Upper lobe of right lung (tissue), 1 donor: ENCODE measurements at regions not wholly inside any gene's neighbourhood (a gene's known extent, or its start where the extent isn't known, plus 50 kb on each side); places are given as distances from the start of the nearest gene placed in this dataset.

ENCODE experiments used
- ATAC-seq: fragments of 200-7000 bp; cut with Tn5 transposase; one replicate; pipeline ENCODE4 v1.9.1; 2020; ENCODE audit warnings: mild to moderate bottlenecking, moderate library complexity
- DNase-seq: peaks from one replicate; pipeline ENCODE4 v3.0.0-alpha.2; 2020
- H3K27ac ChIP-seq: fragments of 200-600 bp; one replicate; pipeline ENCODE4 v1.8.0; 2022
- H3K27me3 ChIP-seq: fragments of 200-600 bp; one replicate; pipeline ENCODE4 v1.8.0; 2022; ENCODE audit warnings: mild to moderate bottlenecking
- H3K36me3 ChIP-seq: fragments of 200-600 bp; one replicate; pipeline ENCODE4 v1.8.0; 2022
- H3K4me1 ChIP-seq: fragments of 200-600 bp; one replicate; pipeline ENCODE4 v1.8.0; 2022
- H3K4me3 ChIP-seq: fragments of 200-600 bp; one replicate; pipeline ENCODE4 v1.8.0; 2022; ENCODE audit warnings: mild to moderate bottlenecking
- H3K9me3 ChIP-seq: fragments of 200-600 bp; one replicate; pipeline ENCODE4 v1.8.0; 2022
- CTCF ChIP-seq: fragments of 200-600 bp; IDR thresholded peaks from one replicate; pipeline ENCODE4 v1.8.0; 2022; ENCODE audit warnings: antibody characterized with exemption
- intact Hi-C: fragments of 100-400 bp; cut with DNase I; formaldehyde crosslinking; loops from one replicate; pipeline ENCODE4 v1.11.0; 2022
- donor health status: DM: no; HTN: yes; CAD: no; lungs with severe emphysema.

- H3K9me3 ChIP-seq, result no peaks in the 10 kb centered on the region
- TF ChIP-seq CTCF, result no peak
- H3K27me3 ChIP-seq, result no peaks in the 10 kb centered on the region
- intact Hi-C loops, result no loop called here
- no peaks in the 10 kb centered on the region for H3K4me1 ChIP-seq
- no peaks in the 10 kb centered on the region for H3K36me3 ChIP-seq
- ATAC-seq (no peak), DNase-seq (no peak)
- no peak overlapping the region for H3K4me3 ChIP-seq
- no peak overlapping the region for H3K27ac ChIP-seq
Observed at GRCh38 chr5:131019601-131020315, 145.3 kb downstream of the HINT1 start.

- ATAC-seq (no peak), DNase-seq (no peak)
- intact Hi-C loops, result no loop called here
- H3K4me1 ChIP-seq, result no peaks in the 10 kb centered on the region
- H3K36me3 ChIP-seq, result no peaks in the 10 kb centered on the region
- no peak for TF ChIP-seq CTCF
- no peaks in the 10 kb centered on the region for H3K27me3 ChIP-seq
- no peaks in the 10 kb centered on the region for H3K9me3 ChIP-seq
- no peak overlapping the region for H3K27ac ChIP-seq
- no peak overlapping the region for H3K4me3 ChIP-seq
Observed at GRCh38 chr5:131019111-131019510, 145.9 kb downstream of the HINT1 start.

GRCh38 chr5:131008329-131008728 is 156.7 kb downstream of the HINT1 start:
- no peaks in the 10 kb centered on the region for H3K9me3 ChIP-seq
- H3K36me3 ChIP-seq, result no peaks in the 10 kb centered on the region
- DNase-seq (no peak), ATAC-seq (no peak)
- no peak overlapping the region for H3K27ac ChIP-seq
- no peak for TF ChIP-seq CTCF
- intact Hi-C loops, result no loop called here
- H3K4me3 ChIP-seq, result no peak overlapping the region
- no peaks in the 10 kb centered on the region for H3K4me1 ChIP-seq
- H3K27me3 ChIP-seq, result no peaks in the 10 kb centered on the region

GRCh38 chr5:131005963-131006684 is 158.9 kb downstream of the HINT1 start:
- ATAC-seq, result no peak
- Histone ChIP-seq H3K27ac (no peak overlapping the region), H3K4me1 (no peaks in the 10 kb centered on the region), H3K9me3 (no peaks in the 10 kb centered on the region), H3K4me3 (no peak overlapping the region), H3K27me3 (no peaks in the 10 kb centered on the region), H3K36me3 (no peaks in the 10 kb centered on the region)
- DNase-seq, result no peak
- no peak for TF ChIP-seq CTCF
- intact Hi-C loops, result no loop called here

GRCh38 chr5:131001507-131001906 is 163.5 kb downstream of the HINT1 start:
- Histone ChIP-seq H3K27me3 (no peaks in the 10 kb centered on the region), H3K9me3 (no peaks in the 10 kb centered on the region), H3K4me1 (no peaks in the 10 kb centered on the region), H3K36me3 (no peaks in the 10 kb centered on the region), H3K27ac (no peak overlapping the region), H3K4me3 (no peak overlapping the region)
- no peak for TF ChIP-seq CTCF
- intact Hi-C loops, result no loop called here
- DNase-seq, result no peak
- no peak for ATAC-seq
